ENCODE measurements at regions not wholly inside any gene's neighbourhood (a gene's known extent, or its start where the extent isn't known, plus 50 kb on each side); places are given as distances from the start of the nearest gene placed in this dataset.
A peak's percentile ranks its signal among the peaks of the same experiment; 100 is the strongest.

DNA sequence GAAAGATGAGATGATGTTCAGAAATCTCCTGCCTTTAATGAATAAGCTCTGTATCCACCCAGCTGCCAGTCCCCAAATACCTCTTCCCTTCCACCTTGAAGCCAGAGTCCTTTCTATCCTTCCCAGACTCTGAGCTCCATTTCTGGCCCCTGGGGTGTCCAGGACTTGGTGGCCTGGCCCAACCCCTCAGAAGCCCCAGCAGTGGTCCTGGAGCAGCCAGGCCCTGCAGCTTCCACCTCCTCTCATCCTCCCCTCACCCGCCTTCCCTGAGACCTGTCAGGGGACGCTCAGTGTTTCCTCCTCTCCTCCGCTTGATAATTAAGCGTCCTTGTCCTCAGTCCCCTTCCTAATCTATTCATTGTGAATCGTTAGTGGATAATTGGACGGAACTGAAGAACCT lies 95.2 kb upstream of the CCL1 start:
- no peak overlapping the region for H3K27ac Mint-ChIP-seq
- POLR2A ChIA-PET = interaction anchor here (0.7 kb wide), 1 partner anchor 41 kb away, joined by 3 read pairs; no protein-coding TSS in a partner anchor
- H3K4me3 Mint-ChIP-seq = no peak overlapping the region
- peaks cover 0 to 2% (median 0%) of the 10 kb centered on the region in 9 donors for H3K9me3 Mint-ChIP-seq
- no peaks in the 10 kb centered on the region for H3K4me1 Mint-ChIP-seq
- DNase-seq (peak in 1 of 10 donors; percentile 55), ATAC-seq (no peak)
- no peaks in the 10 kb centered on the region for H3K36me3 Mint-ChIP-seq
- peaks cover 9 to 52% (median 34%) of the 10 kb centered on the region in 5 donors for H3K27me3 Mint-ChIP-seq

DNA sequence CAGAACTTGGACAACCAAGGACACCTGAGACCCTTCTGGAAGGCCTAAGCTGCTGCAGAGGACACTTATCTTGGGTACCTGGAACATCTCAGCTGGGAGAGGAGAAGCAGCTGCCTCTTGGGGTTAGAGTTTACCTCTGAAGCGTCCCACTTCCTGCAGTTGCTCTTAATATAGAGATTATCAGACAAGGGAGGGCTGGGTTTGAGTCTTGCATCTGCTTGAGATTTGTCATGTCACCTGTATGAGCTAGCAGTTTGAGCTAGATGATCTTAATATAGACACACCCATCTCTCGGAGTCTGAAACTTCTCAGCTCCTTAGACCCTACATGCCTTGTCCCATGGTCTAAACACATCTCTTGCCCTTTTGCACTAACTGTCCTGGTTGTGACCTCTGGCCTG lies 93.1 kb upstream of the CCL1 start:
- POLR2A ChIA-PET = no interaction called here
- Mint-ChIP-seq H3K27me3 (peaks cover 15 to 64% (median 40%) of the 10 kb centered on the region in 5 donors), H3K36me3 (no peaks in the 10 kb centered on the region), H3K27ac (no peak overlapping the region), H3K9me3 (peaks cover 0 to 2% (median 0%) of the 10 kb centered on the region in 9 donors), H3K4me3 (no peak overlapping the region), H3K4me1 (no peaks in the 10 kb centered on the region)
- ATAC-seq (no peak), DNase-seq (no peak)

DNA sequence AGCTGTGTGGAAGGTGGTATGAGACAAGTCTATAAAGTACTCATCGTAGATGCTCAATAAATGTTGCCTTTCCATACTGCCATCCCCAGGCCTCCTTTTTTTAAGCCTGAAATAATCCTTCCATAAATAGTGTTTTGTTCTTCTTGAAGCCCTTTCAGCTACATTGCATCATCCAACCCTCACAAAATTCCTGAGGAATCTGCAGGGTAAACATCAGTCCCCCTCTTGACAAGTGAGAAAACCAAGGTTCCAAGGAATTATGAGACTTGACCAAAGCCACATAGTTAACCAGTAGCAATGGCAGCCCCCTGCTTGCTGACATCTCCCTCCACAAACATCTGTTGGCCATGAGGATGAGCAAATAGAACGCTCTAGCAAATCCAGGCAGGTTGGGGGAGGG lies 89.7 kb upstream of the CCL1 start:
- ATAC-seq (no peak), DNase-seq (no peak)
- Mint-ChIP-seq H3K9me3 (peaks cover 0 to 2% (median 0%) of the 10 kb centered on the region in 9 donors), H3K27ac (no peak overlapping the region), H3K4me3 (no peak overlapping the region), H3K27me3 (peaks cover 9 to 58% (median 34%) of the 10 kb centered on the region in 5 donors), H3K36me3 (no peaks in the 10 kb centered on the region), H3K4me1 (no peaks in the 10 kb centered on the region)
- POLR2A ChIA-PET = no interaction called here

DNA sequence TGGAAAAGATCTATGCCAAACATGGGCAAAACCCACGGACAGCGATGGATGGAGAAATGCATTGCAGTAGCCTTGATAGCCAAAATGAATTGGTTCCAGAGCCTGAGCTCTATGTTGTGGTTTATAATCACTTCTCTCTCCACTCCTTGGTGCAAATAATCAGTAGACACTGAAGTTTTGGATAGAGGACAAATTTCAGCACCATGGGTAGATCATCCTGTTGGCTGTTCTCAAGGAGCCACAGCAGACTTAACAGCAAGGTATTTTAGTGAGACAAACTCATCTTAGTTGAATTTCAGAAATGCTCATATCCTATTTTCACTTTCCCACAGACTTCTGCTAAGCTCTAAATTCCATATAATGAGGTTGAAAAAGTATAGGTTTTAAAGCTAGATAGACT lies 88.3 kb upstream of the CCL1 start:
- Mint-ChIP-seq H3K4me3 (no peak overlapping the region), H3K4me1 (no peaks in the 10 kb centered on the region), H3K9me3 (peaks cover 0 to 2% (median 0%) of the 10 kb centered on the region in 9 donors), H3K27me3 (peaks cover 7 to 43% (median 26%) of the 10 kb centered on the region in 5 donors), H3K27ac (no peak overlapping the region), H3K36me3 (no peaks in the 10 kb centered on the region)
- POLR2A ChIA-PET = no interaction called here
- DNase-seq (no peak), ATAC-seq (no peak)

DNA sequence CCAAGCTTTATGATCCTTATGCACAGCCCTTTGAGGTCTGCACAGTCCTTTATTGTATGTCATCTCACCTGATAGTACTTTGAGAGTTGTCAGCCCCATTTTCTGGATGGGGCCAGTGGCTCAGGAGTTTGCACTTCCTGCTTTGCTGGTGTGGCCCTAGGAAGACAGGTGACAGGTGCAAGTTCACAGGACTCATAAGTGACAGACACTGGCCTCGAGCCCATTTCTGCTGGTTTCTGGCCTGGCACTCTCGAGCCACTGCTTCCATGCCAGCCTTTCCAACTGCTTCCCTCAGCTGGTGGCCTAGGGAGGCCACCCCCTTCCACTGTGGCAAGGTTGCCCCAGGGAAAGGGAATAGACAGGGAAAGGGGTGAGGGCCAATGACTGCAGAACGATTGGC lies 84.4 kb upstream of the CCL1 start:
- Mint-ChIP-seq H3K4me3 (no peak overlapping the region), H3K36me3 (no peaks in the 10 kb centered on the region), H3K4me1 (no peaks in the 10 kb centered on the region), H3K27ac (no peak overlapping the region), H3K27me3 (peaks cover 8 to 37% (median 13%) of the 10 kb centered on the region in 5 donors), H3K9me3 (no peaks in the 10 kb centered on the region)
- POLR2A ChIA-PET = no interaction called here
- DNase-seq (peak in 1 of 10 donors; percentile 9), ATAC-seq (no peak)

DNA sequence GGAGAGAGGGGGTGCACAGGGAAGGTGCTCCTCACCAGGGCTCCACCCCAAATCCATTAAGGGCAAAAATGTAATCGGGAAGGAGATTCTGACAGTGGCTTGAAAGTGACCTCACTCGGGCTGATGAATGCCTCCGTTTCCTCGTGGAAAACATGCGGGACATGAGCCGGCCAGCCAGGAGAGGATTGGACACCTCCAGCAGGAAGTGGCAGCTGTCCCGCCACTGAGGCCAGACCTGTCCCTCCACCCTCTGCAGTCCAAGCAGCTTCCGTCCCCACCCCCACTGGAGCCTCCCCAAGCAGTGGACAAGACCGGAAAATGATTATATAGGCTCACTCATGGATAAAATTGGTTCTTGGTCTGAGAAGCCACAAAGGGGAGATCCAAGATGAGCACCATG lies 82.1 kb upstream of the CCL1 start:
- H3K9me3 Mint-ChIP-seq = no peaks in the 10 kb centered on the region
- no peaks in the 10 kb centered on the region for H3K4me1 Mint-ChIP-seq
- H3K27ac Mint-ChIP-seq = no peak overlapping the region
- no peak overlapping the region for H3K4me3 Mint-ChIP-seq
- H3K27me3 Mint-ChIP-seq = peaks cover 8 to 44% (median 21%) of the 10 kb centered on the region in 5 donors
- POLR2A ChIA-PET = no interaction called here
- H3K36me3 Mint-ChIP-seq = no peaks in the 10 kb centered on the region
- ATAC-seq (no peak), DNase-seq (peak in 1 of 10 donors; percentile 45)

DNA sequence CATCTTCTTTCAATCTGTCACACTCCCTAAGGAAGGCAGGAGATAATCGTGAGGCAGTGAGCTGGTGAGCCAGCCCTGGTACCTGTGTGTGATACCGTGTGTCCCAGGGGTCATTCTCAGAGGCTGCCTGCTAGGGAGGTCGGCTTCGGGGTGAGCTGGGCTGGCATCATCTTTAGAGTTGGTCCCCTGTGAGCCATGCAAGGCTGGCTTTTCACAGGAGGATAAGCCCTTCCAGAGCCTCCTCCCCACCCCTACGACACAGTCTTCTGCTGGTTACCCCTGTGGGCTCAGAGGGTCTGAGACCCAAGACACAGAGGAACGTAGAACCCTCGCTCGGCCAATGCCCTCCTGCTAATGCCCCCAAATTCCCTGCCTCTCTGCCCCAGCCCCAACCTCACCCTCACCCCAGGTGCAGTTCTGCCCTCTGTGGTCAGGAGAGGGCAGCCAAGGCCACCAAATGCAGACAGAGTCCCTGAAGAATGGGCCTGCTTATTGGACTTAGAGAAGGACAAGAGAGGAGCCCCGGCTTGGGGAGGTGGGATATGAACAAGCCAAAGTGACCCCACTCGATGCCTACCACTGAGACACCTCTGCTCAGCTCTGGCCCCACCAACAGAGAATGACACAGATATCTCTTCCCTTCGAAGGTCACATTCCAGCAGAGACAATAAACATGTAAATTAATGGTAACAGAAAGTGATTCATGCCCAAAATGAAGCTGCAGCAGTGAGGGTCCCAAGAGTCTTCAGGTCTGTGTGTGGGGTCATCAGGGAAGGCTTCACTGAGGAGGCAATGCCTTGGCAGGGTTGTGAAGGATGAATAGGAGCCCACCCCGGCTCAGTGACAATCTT lies 80.8 kb upstream of the CCL1 start:
- peak in 2 of 10 donors; percentile 1 to 47 for DNase-seq
- no peak for ATAC-seq
- no peaks in the 10 kb centered on the region for H3K4me1 Mint-ChIP-seq
- peaks cover 7 to 39% (median 18%) of the 10 kb centered on the region in 5 donors for H3K27me3 Mint-ChIP-seq
- H3K4me3 Mint-ChIP-seq = no peak overlapping the region
- H3K27ac Mint-ChIP-seq = no peak overlapping the region
- POLR2A ChIA-PET = no interaction called here
- H3K36me3 Mint-ChIP-seq = no peaks in the 10 kb centered on the region
- no peaks in the 10 kb centered on the region for H3K9me3 Mint-ChIP-seq

DNA sequence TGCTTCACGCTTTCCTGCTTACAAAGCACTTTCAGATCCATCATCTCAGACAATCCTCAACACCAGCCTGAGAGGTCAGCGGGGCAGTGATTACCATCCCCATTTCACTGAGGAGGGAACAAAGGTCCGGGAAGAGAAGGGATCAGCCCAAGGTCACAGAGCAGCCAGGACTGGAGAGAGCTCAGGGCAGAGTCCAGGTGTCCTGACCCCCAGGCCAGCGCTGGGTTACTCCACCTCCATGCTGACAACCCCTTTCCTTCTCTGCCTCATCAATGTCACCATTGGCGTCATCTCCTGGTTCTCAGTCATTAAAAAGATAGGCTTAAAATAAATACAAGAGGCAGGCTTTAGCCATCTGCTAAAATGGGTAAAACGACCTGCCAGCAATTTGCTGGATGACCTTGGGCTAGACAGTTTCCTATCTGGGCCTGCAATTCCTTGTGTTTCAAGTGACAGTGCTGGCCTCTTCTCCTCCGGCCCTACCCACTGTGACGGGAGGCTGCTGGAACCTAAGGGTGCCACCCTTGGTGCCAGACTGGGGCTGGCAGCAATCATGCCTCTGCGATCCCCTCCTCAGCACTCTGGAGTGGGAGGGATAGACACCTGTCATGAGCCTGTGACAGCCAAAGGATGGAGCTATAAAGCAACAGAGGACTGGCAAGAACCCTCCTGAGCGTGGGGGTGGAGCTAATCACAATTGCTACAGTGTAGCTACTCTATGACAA lies 79.5 kb upstream of the CCL1 start:
- H3K4me3 Mint-ChIP-seq = no peak overlapping the region
- ATAC-seq (no peak), DNase-seq (peak in 1 of 10 donors; percentile 11)
- no peaks in the 10 kb centered on the region for H3K4me1 Mint-ChIP-seq
- no peak overlapping the region for H3K27ac Mint-ChIP-seq
- POLR2A ChIA-PET = no interaction called here
- no peaks in the 10 kb centered on the region for H3K9me3 Mint-ChIP-seq
- no peaks in the 10 kb centered on the region for H3K36me3 Mint-ChIP-seq
- H3K27me3 Mint-ChIP-seq = peaks cover 4 to 35% (median 16%) of the 10 kb centered on the region in 5 donors

DNA sequence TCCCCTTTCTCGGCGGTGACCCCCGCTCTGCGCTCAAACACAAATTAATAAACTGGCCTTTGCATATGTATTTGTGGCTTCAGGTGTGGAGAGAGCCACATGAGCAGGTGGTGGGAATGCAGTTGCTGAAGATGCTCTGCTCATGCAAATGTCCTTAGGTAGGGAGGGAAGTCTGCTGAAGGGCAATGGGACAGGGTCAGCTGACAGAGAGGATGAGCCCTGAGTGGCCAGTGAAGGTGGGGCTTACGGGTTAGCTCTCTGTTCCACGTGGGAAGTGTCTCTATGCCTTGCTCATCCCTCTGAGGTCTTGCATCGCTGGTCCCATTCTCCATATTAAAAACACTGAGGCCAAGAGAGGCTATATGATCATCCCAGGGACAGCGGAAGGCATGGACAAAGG lies 74.2 kb upstream of the CCL1 start:
- no peaks in the 10 kb centered on the region for H3K9me3 Mint-ChIP-seq
- DNase-seq (no peak), ATAC-seq (no peak)
- H3K36me3 Mint-ChIP-seq = no peaks in the 10 kb centered on the region
- peaks cover 4 to 23% (median 8%) of the 10 kb centered on the region in 5 donors for H3K27me3 Mint-ChIP-seq
- POLR2A ChIA-PET = no interaction called here
- peaks cover 0 to 2% (median 0%) of the 10 kb centered on the region in 4 donors for H3K4me1 Mint-ChIP-seq
- H3K4me3 Mint-ChIP-seq = no peak overlapping the region
- H3K27ac Mint-ChIP-seq = no peak overlapping the region

DNA sequence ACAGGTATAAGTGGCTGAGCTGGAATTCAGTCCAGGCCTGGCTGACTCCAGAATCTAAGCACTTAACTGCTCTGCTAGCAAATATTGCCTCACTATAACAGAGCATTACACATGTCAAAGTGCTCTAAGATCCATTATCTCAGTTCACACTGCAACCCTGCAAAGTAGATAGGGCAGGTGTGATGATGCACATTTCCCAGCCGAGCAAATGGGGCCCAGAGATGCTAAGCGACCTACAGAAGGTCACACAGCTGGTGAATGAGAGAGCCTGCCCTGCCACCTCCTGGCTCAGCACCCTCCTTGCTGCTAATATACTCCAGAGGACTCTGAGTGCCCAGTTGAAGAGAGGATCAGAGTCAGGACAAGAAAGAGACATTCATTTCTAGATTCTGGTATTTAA lies 73.6 kb upstream of the CCL1 start:
- ATAC-seq = no peak
- no peak overlapping the region for H3K4me3 Mint-ChIP-seq
- POLR2A ChIA-PET = no interaction called here
- H3K4me1 Mint-ChIP-seq = peaks cover 0 to 2% (median 0%) of the 10 kb centered on the region in 4 donors
- DNase-seq = no peak
- H3K27me3 Mint-ChIP-seq = peaks cover 4 to 21% (median 6%) of the 10 kb centered on the region in 5 donors
- H3K36me3 Mint-ChIP-seq = no peaks in the 10 kb centered on the region
- no peaks in the 10 kb centered on the region for H3K9me3 Mint-ChIP-seq
- no peak overlapping the region for H3K27ac Mint-ChIP-seq

DNA sequence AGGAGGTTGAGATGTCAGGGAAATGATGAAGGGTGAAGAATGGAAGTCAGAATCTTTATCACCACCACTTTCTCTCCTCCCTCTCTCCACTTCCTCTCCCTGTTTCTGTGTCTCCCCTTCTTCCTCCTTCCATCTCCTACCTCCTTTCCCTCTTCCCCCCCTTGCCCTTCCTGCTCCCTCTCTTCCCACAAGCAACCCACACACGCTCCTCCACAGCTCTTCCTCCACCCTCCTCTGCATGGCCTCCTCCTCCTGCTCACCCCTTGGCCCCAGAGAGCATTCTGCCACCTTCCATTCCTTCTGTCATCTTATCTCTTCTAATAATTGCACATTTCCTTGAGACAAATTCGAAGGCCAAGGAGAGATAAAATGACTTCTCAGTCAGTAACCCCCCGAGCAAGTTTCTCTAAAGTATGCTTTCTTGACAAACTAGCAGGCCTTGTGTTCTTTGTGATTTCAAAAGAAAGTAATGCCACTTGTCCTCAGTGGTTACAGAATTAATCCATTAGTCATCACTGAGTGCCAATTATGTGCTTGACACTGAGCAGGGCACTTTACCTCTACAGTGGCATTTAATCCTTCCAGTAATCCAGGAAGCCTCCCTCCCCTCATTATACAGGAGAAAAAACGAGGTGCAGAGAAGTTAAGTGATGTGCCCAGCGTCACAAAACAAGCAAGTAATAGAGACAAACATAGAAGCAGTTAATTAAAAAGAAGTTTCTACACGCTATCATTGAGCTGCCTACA lies 72.3 kb upstream of the CCL1 start:
- peaks cover 1 to 11% (median 5%) of the 10 kb centered on the region in 5 donors for H3K27me3 Mint-ChIP-seq
- no peak for ATAC-seq

DNA sequence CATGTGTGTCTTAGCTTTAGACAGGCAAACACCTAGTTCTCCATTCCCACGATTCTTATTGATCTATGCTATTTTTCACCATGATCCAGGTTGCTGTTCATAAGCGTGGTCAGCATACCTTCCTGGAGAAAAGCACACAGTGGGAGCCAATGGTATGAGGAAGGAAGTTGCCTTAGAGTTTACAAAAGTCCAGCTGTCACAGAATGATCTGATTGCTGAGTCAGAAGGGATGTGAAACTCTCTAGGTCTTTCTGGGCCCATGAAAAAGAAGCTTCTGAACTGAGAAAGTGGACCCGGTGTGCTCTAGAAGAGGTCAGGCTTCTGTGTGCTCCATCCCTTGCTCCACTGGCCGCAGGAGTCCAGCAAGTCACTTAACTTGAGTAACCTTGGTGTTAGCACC lies 71.0 kb upstream of the CCL1 start:
- DNase-seq (no peak), ATAC-seq (no peak)
- H3K27ac Mint-ChIP-seq = no peak overlapping the region
- H3K4me3 Mint-ChIP-seq = no peak overlapping the region
- no peaks in the 10 kb centered on the region for H3K36me3 Mint-ChIP-seq
- peaks cover 0 to 19% (median 7%) of the 10 kb centered on the region in 5 donors for H3K27me3 Mint-ChIP-seq
- POLR2A ChIA-PET = no interaction called here
- H3K9me3 Mint-ChIP-seq = no peaks in the 10 kb centered on the region
- peaks cover 0 to 2% (median 0%) of the 10 kb centered on the region in 4 donors for H3K4me1 Mint-ChIP-seq

More for the DNA sequence above, 72.3 kb upstream of the CCL1 start:
- Mint-ChIP-seq H3K4me1 (peaks cover 0 to 2% (median 0%) of the 10 kb centered on the region in 4 donors), H3K4me3 (no peak overlapping the region), H3K27ac (no peak overlapping the region), H3K9me3 (no peaks in the 10 kb centered on the region), H3K36me3 (no peaks in the 10 kb centered on the region)
- POLR2A ChIA-PET = no interaction called here
- DNase-seq = no peak
